Gastroesophageal sphincter (tissue), 3 donors: ENCODE measurements at regions not wholly inside any gene's neighbourhood (a gene's known extent, or its start where the extent isn't known, plus 50 kb on each side); places are given as distances from the start of the nearest gene placed in this dataset.

Source experiments
- CTCF ChIP-seq, 4 experiments: fragments of 200-600 bp in 2 of 4; fragments of 450-650 bp in 2 of 4; sonication (generic) in 1 of 4; IDR thresholded peaks; one replicate each; pipeline ENCODE4 v1.5.1; 2017 to 2019; ENCODE audit warnings: antibody characterized with exemption in 4 of 4, mild to moderate bottlenecking in 2 of 4, moderate library complexity in 2 of 4
- EP300 ChIP-seq: sonication (generic); formaldehyde crosslinking; IDR thresholded peaks from one replicate; pipeline ENCODE4 v1.6.1; 2017; ENCODE audit warnings: antibody characterized with exemption, mild to moderate bottlenecking
- POLR2A ChIP-seq, 2 donors: fragments of 450-650 bp; IDR thresholded peaks; one replicate each; pipeline ENCODE4 v1.6.1; 2017; ENCODE audit warnings: antibody characterized with exemption in 2 of 2, mild to moderate bottlenecking in 2 of 2, moderate library complexity in 1 of 2
- POLR2AphosphoS5 ChIP-seq: sonication (generic); formaldehyde crosslinking; IDR thresholded peaks from one replicate; pipeline ENCODE4 v1.6.1; 2017; ENCODE audit warnings: antibody characterized with exemption

- TF ChIP-seq CTCF (IDR thresholded peaks at IDR 0.05), result no peak
- no peak for TF ChIP-seq POLR2AphosphoS5
- no peak for TF ChIP-seq POLR2A (IDR thresholded peaks at IDR 0.05)
- no peak for TF ChIP-seq EP300
Measured at GRCh38 chr7:142628945-142629344, 120.3 kb upstream of the PRSS1 start.
